ENCODE measurements at regions not wholly inside any gene's neighbourhood (a gene's known extent, or its start where the extent isn't known, plus 50 kb on each side); places are given as distances from the start of the nearest gene placed in this dataset.

- no peak for TF ChIP-seq CTCF (IDR thresholded peaks at IDR 0.05)
- no peak for TF ChIP-seq POLR2A (IDR thresholded peaks at IDR 0.05)
- TF ChIP-seq EP300 (IDR thresholded peaks at IDR 0.05): no peak
- no peak for TF ChIP-seq POLR2AphosphoS5 (IDR thresholded peaks at IDR 0.05)
Observed at GRCh38 chr4:19683426-19683825, 568.3 kb upstream of the SLIT2 start.

All from sigmoid colon (tissue), 4 donors.